ENCODE measurements at regions not wholly inside any gene's neighbourhood (a gene's known extent, or its start where the extent isn't known, plus 50 kb on each side); places are given as distances from the start of the nearest gene placed in this dataset.

- TF ChIP-seq CTCF (IDR thresholded peaks at IDR 0.05; ENCODE audit: insufficient read depth, low read depth, low read length) (no peak), EZH2 (IDR thresholded peaks at IDR 0.05; ENCODE audit: insufficient read depth, low read length) (no peak)
These were observed 105.2 kb downstream of the OR2B2 start for GRCh38 chr6:27806981-27807440.

Measured in astrocyte (in vitro differentiated cells and primary cell).